Right atrium auricular region (tissue), 2 donors: ENCODE measurements at regions not wholly inside any gene's neighbourhood (a gene's known extent, or its start where the extent isn't known, plus 50 kb on each side); places are given as distances from the start of the nearest gene placed in this dataset.
A peak's percentile ranks its signal among the peaks of the same experiment; 100 is the strongest.

ENCODE experiments used
- DNase-seq: peaks from one replicate; pipeline ENCODE4 v3.0.0-alpha.2; 2019; ENCODE audit warnings: low spot score
- H3K27ac ChIP-seq, 2 donors: fragments of 200-600 bp; sonication (generic); 1 replicate in 1 of 2; 2 replicates in 1 of 2; pipeline ENCODE4 v1.5.1; 2016 to 2019
- H3K27me3 ChIP-seq, 2 donors: fragments of 200-600 bp; sonication (generic); one replicate each; pipeline versions ENCODE4 v1.5.1 to v1.6.0; 2017 to 2019
- H3K36me3 ChIP-seq: fragments of 200-600 bp; sonication (generic); one replicate; pipeline ENCODE4 v1.5.1; 2016
- H3K4me1 ChIP-seq, 2 donors: fragments of 200-600 bp; sonication (generic); one replicate each; pipeline versions ENCODE4 v1.5.1 to v1.6.0; 2017 to 2019
- H3K4me3 ChIP-seq, 2 donors: fragments of 200-600 bp; sonication (generic); 1 replicate in 1 of 2; 2 replicates in 1 of 2; pipeline ENCODE4 v1.5.1; 2017 to 2019; ENCODE audit warnings: mild to moderate bottlenecking in 1 of 2, moderate library complexity in 1 of 2
- H3K9me3 ChIP-seq, 2 donors: fragments of 200-600 bp; sonication (generic); one replicate each; pipeline ENCODE4 v1.5.1; 2019
- TF ChIP-seq, protein P1 (sequence below), 2 donors: fragments of 200-600 bp; sonication (generic); IDR thresholded peaks; one replicate each; pipeline ENCODE4 v1.5.1; 2019; ENCODE audit warnings: antibody characterized with exemption in 2 of 2

DNA sequence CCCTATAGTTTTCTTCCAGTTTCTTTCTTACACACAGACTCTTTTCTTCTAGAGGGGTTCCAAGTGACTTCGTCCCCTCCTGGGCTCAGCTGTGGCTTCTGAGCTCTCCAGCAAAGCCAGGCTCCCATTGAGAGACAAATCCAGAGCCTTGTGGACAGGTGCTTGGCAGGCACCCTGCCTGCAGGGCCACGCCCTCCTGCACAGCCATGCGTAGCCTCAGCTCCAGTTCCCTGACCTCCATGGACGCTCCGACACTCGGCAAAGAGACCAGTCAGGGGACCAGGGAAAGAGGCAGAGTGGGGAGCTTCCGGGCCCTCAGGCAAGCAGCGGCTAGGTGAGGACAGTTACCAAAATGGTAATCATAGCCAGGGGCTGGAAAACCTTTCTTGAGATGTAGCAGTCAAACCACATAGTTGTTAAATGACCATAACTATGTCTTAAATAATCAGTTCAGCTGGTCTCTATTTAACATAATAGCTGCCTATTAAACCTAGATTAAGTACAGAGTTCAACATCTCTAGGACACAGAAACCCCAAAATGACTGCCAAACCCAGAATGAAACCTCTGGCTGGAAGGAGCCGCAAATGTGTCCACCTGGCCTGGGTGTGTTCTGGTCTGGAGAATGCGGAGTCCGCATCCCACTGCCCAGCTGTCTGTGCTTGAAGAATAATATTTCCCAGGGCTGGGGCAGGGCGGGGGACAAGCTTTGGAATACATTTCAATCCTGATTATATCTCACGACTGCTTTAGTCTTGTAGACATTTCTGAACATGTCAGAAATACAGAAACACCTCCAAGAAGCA lies 69.3 kb upstream of the RGMA start:
- peaks cover 0 to 5% of the 10 kb centered on the region in 2 donors for H3K9me3 ChIP-seq
- TF ChIP-seq, protein P1, sequence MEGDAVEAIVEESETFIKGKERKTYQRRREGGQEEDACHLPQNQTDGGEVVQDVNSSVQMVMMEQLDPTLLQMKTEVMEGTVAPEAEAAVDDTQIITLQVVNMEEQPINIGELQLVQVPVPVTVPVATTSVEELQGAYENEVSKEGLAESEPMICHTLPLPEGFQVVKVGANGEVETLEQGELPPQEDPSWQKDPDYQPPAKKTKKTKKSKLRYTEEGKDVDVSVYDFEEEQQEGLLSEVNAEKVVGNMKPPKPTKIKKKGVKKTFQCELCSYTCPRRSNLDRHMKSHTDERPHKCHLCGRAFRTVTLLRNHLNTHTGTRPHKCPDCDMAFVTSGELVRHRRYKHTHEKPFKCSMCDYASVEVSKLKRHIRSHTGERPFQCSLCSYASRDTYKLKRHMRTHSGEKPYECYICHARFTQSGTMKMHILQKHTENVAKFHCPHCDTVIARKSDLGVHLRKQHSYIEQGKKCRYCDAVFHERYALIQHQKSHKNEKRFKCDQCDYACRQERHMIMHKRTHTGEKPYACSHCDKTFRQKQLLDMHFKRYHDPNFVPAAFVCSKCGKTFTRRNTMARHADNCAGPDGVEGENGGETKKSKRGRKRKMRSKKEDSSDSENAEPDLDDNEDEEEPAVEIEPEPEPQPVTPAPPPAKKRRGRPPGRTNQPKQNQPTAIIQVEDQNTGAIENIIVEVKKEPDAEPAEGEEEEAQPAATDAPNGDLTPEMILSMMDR (IDR thresholded peaks at IDR 0.05) = no peak
- H3K4me3 ChIP-seq = no peak overlapping the region
- peaks cover 0 to 2% of the 10 kb centered on the region in 2 donors for H3K4me1 ChIP-seq
- H3K27me3 ChIP-seq = no peaks in the 10 kb centered on the region
- H3K36me3 ChIP-seq = no peaks in the 10 kb centered on the region
- DNase-seq = no peak
- H3K27ac ChIP-seq = no peak overlapping the region

GRCh38 chr15:93154666-93155065 lies 65.7 kb upstream of the RGMA start:
- H3K9me3 ChIP-seq = peaks cover 0 to 5% of the 10 kb centered on the region in 2 donors
- H3K4me3 ChIP-seq = no peak overlapping the region
- H3K4me1 ChIP-seq = peaks cover 0 to 11% of the 10 kb centered on the region in 2 donors
- H3K36me3 ChIP-seq = no peaks in the 10 kb centered on the region
- H3K27ac ChIP-seq = no peak overlapping the region
- H3K27me3 ChIP-seq = no peaks in the 10 kb centered on the region
- no peak for DNase-seq
- TF ChIP-seq, protein P1 (IDR thresholded peaks at IDR 0.05) = no peak

GRCh38 chr15:93152951-93153350 lies 63.9 kb upstream of the RGMA start:
- Histone ChIP-seq H3K27ac (no peak overlapping the region), H3K9me3 (peaks cover 0 to 5% of the 10 kb centered on the region in 2 donors), H3K4me3 (no peak overlapping the region), H3K27me3 (no peaks in the 10 kb centered on the region), H3K36me3 (no peaks in the 10 kb centered on the region), H3K4me1 (peaks cover 0 to 11% of the 10 kb centered on the region in 2 donors)
- TF ChIP-seq, protein P1 (IDR thresholded peaks at IDR 0.05) = no peak
- peak; percentile 75 for DNase-seq

DNA sequence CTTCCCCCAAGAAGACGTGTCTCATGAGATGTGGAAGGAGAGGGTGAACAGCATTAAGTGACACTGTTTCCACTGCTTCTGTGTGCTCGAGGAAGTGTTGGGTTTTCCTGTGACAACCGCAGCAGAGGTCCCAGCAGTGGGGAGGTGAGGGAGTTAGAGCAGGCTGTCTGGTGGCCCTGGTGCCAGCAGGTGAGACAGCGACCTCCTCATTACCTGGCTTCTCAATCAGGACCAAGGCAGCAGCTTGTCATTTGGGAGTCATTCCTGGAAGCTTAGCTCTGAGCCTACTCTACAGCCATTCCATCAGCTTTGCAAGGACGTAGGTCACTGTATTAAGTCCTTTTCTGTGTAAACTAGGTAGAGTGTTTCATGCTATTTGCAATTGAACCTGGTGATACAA lies 63.3 kb upstream of the RGMA start:
- DNase-seq = no peak
- no peaks in the 10 kb centered on the region for H3K36me3 ChIP-seq
- H3K27me3 ChIP-seq = no peaks in the 10 kb centered on the region
- H3K27ac ChIP-seq = no peak overlapping the region
- H3K4me3 ChIP-seq = no peak overlapping the region
- H3K4me1 ChIP-seq = peaks cover 0 to 11% of the 10 kb centered on the region in 2 donors
- TF ChIP-seq, protein P1 (IDR thresholded peaks at IDR 0.05) = no peak
- H3K9me3 ChIP-seq = peaks cover 0 to 5% of the 10 kb centered on the region in 2 donors

DNA sequence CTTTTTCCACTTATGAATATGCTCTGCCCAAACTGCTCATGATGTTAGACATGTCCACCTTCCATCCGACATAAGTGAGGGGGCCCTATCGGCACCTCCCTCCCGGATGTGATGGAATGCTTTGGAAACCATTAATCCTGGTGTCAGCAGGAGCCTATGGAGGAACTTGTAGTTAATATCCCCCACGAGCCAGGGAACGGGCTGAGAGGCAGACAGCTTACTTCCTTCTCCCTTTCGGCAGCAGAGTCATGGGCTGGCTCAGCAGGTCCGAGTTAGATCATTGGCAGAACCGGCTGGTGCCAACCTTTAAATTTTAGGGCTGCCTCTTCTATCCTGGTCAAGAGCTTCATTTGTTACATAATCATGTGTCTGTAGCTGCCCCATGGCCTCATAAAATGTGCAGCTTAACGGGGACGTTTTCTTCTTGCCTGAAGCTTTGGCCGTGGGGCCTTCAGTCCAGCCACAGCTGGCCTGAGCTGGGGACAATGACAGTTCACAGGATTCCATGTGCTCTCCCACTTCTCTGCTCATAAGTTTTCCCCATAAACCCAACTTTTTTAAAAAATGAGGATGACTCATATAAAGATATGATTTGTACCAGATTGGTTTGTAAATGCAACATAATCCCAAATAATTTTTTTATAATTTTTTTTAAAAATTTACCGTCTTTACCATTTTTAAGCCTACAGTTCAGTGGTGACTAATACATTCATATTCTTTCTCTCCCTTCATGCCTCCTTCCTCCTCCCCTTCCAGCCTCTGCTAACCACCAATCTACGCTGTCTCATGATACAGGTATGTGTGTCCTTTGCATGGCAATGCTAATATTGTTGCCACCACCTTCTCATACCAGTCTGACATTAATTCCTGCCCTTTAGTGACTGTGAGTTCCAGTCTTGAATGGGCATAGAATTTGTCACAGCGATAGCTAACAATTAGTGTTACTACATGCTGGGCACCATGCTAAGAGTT lies 62.2 kb upstream of the RGMA start:
- H3K36me3 ChIP-seq = no peaks in the 10 kb centered on the region
- TF ChIP-seq, protein P1 (IDR thresholded peaks at IDR 0.05) = no peak
- H3K4me1 ChIP-seq = peaks cover 0 to 11% of the 10 kb centered on the region in 2 donors
- H3K27ac ChIP-seq = no peak overlapping the region
- no peaks in the 10 kb centered on the region for H3K27me3 ChIP-seq
- no peak overlapping the region for H3K4me3 ChIP-seq
- H3K9me3 ChIP-seq = no peaks in the 10 kb centered on the region
- DNase-seq = no peak
